ENCODE measurements at regions not wholly inside any gene's neighbourhood (a gene's known extent, or its start where the extent isn't known, plus 50 kb on each side); places are given as distances from the start of the nearest gene placed in this dataset.

DNA sequence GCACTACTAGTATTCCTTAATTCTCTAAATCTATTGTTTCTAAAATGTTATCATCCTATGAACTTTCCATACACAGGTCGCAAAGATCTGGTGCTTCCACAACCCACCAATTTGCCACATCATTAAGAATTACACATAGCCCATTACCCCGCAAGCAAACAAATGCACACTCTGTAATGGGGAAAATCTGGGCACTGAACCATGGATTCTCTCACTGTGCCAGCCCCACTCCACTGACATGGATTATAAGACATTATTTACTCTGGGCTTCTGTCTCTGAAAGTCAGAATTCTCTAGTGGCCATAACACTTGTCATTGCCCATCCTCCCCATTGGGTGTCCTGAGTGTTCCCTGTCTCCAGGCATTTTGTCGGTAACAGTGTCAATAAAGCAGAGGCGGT lies 537.1 kb downstream of the EPHA4 start:
- DNase-seq, result no peak

GRCh38 chr2:221042926-221043325 lies 529.2 kb downstream of the EPHA4 start:
- DNase-seq, result no peak

- no peak for DNase-seq
Measured at GRCh38 chr2:221044781-221045180, 527.3 kb downstream of the EPHA4 start.

GRCh38 chr2:221050020-221050795 lies 521.9 kb downstream of the EPHA4 start:
- no peak for DNase-seq

- DNase-seq, result no peak
Measured at GRCh38 chr2:221051162-221051561, 520.9 kb downstream of the EPHA4 start.

DNA sequence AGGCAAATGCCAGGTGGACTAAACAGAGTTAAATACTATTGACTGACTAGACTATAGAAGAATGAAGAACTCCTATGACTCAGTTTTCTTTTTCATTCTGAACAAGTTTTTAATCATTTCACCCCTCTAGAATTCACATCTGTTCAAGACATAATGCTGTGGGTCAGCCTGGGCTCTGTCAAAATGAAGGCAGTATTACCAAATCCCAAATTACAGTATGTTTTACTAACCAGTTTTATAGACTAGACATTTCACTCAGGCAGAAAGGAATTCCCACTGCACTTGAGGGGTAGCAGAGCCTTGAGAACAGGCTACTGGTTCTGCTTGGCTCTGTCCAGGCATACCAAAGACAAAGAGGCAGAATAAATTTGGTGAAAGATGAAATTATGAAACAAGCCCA lies 511.7 kb downstream of the EPHA4 start:
- DNase-seq, result no peak

- DNase-seq, result no peak
Measured at GRCh38 chr2:221063568-221063967, 508.5 kb downstream of the EPHA4 start.

DNA sequence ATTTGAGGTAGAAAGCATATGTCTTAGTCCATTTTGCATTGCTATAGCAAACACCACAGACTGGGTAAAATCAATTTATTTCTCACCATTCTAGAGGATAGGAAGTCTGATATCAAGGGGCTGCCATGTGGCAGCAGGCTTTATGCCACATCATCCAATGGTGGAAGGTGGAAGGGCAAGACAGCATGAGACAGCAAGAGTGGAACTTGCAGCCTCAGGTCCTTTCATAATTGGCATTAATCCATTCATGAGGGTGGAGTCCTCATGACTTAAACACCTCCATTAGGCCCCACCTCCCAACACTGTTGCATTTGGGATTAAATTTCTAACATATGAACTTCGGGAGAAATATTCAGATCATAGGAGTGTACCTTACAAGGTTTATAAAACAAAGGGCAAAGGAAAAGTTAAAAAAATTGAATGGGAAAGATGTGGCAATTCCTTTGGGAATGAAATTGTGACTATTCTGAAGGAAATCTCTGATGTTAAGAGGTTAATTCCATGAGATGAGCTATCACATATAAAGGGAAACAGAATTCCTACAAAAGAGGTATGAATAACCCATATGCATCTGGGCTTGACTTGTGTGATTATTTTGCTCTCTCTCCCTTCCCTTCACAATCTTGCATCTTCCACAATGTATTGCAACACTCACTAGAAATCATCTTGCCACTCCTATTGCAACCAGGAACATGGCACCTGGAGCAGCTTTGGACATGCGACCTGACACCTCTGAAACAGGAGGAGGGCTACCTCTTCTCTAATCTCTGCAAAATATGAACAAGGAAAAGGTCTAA lies 507.8 kb downstream of the EPHA4 start:
- DNase-seq, result no peak

- no peak for DNase-seq
Measured at GRCh38 chr2:221064880-221065279, 507.2 kb downstream of the EPHA4 start.

GRCh38 chr2:221068123-221068522 lies 504.0 kb downstream of the EPHA4 start:
- DNase-seq, result no peak

- no peak for DNase-seq
Measured at GRCh38 chr2:221070106-221070505, 502.0 kb downstream of the EPHA4 start.

DNA sequence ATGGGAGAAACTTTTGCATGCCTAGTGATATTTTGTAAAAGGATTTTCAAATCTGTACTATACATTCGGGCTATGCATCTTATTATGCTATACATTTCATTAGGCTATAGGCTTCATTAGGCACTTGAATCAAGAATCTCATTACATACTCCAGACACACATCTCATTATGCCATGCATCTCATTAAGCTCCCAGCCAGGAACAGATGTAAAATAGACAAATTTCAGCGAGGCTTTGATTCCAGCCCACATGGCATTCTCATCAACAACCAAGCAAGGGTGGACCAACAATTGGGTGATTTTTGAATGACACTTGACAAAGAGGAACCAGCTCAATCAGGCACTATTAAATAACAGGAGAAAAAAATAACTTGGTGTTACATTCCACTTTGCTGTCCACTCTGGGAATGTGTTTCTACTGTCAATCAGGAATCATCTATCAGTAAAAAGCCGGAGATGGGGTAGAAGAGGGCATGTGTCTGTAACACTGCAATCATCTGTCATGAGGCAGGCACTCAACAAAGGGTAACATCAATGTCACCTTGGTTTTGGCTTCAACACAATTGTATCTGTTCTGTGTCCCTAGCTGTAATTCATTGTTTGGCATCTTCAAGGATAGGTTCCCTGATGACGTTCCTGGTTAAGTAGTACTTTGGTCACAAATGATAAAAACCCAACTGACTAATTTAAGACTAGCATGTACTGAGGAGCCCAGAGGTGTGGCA lies 498.6 kb downstream of the EPHA4 start:
- no peak for DNase-seq

- DNase-seq, result no peak
Measured at GRCh38 chr2:221074238-221074637, 497.9 kb downstream of the EPHA4 start.

DNA sequence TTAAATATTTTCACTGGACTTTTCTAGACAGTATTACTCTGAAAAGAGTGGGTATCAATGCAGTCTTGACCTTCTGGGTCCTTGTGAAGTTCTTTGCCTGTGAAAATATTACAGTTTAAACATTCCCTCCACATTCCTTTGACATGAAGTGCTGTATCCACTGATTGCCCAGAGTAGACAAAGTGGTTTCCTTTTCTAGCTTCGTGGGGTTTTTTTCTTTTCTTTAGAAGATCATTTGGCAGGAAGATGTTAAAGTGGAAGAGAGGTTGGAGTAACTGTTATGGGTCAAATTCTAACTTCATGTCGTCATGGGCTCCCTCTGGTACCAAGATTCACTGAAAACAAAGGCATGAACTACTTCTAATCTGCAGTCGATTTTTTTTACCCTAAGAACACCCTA lies 496.9 kb downstream of the EPHA4 start:
- DNase-seq, result no peak

- DNase-seq, result no peak
Measured at GRCh38 chr2:221077251-221077650, 494.9 kb downstream of the EPHA4 start.

DNA sequence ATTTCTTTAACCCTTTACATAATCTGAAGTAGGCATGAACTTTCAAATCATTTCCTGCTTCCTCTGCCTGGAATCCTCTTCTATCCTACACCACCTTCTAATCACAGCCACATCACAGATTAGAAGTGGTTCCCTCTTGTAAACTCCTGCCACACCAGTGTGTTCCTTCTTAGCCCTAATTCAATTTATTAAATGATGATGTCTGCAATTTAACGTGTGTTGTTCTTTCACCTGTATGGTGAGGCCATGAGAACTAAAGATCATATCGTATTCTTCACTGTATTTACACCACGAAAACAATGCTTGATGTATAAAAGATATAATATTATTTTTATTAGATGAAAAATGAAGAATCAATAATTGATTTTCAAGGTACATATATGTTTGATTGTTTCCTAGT lies 494.3 kb downstream of the EPHA4 start:
- no peak for DNase-seq

GRCh38 chr2:221085341-221085900 lies 486.7 kb downstream of the EPHA4 start:
- DNase-seq, result no peak

- DNase-seq, result no peak
Measured at GRCh38 chr2:221085936-221086335, 486.2 kb downstream of the EPHA4 start.

- DNase-seq, result no peak
Measured at GRCh38 chr2:221087779-221088178, 484.3 kb downstream of the EPHA4 start.

- no peak for DNase-seq
Measured at GRCh38 chr2:221088506-221088905, 483.6 kb downstream of the EPHA4 start.

GRCh38 chr2:221095356-221095755 lies 476.7 kb downstream of the EPHA4 start:
- DNase-seq, result no peak

- DNase-seq, result no peak
Measured at GRCh38 chr2:221096706-221097567, 475.2 kb downstream of the EPHA4 start.
